Stimulated activated CD4-positive, alpha-beta T cell treated with anti-CD3 and anti-CD28 coated beads, Interleukin-2, amount 100 ng/mL, for 4 hours (primary cell): ENCODE measurements at regions not wholly inside any gene's neighbourhood (a gene's known extent, or its start where the extent isn't known, plus 50 kb on each side); places are given as distances from the start of the nearest gene placed in this dataset.

Experiments
- DNase-seq: peaks from one replicate; pipeline ENCODE4 v3.0.0-alpha.2; 2020; ENCODE audit warnings: low read depth

DNA sequence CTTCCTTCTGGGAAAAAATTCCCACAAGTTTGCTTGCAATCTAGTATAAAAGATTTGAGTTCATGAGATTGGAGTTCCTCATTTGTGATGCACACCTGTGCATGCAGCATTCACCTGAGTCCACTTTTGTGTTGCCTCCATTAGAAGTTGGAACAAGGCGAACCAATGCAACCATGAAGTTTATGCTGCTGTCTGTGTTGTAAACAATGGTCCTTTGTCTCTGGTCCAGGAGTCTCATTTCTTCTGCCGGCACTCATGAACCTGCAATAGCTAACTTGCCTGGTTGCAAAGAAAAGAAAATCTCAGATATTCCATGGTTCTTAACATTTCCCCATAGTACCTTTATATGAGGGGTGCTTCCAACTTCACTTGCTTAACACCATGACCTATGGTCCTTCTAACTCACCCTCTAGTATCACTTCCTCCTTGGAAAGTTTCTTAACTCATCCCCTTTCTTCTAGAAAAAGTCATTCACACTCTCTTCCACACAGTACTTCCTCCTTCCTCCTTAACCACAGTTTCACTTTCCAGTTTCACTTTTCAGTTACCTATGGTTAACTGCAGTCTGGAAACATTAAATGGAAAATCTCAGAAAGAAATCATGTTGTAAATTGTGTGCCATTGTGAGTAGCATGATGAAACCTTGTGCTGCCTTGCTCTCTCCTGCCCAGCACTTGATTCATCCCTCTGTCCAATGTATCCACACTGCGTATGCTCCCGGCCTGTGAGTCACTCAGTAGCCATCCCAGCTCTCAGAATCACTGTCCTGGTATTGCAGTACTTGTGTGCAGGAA, 128.8 kb upstream of the TRIB2 start:
- DNase-seq, result no peak

DNA sequence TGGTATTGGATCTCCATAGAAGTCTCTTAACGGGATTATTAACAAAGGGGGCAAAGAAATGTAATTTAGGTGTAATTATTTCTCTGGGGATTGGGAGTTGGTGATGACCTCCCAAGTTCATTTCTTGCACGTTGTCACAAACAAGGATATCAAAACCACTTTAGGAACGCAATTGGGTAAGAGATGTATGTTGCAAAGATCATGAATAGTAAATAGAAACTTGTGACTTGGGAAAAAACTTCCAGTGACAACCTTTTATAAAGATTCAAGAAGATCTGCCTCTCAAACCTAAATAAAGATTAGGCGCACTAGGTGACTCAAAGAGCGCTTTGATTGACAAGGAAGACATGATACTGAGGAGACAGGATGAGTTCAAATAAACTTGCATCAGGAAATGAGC, 127.8 kb upstream of the TRIB2 start:
- DNase-seq, result no peak

- DNase-seq, result no peak
Observed at GRCh38 chr2:12589802-12590320, 126.9 kb upstream of the TRIB2 start.

- DNase-seq, result no peak
Observed at GRCh38 chr2:12592296-12592695, 124.4 kb upstream of the TRIB2 start.

- no peak for DNase-seq
Observed at GRCh38 chr2:12594590-12594989, 122.1 kb upstream of the TRIB2 start.

DNA sequence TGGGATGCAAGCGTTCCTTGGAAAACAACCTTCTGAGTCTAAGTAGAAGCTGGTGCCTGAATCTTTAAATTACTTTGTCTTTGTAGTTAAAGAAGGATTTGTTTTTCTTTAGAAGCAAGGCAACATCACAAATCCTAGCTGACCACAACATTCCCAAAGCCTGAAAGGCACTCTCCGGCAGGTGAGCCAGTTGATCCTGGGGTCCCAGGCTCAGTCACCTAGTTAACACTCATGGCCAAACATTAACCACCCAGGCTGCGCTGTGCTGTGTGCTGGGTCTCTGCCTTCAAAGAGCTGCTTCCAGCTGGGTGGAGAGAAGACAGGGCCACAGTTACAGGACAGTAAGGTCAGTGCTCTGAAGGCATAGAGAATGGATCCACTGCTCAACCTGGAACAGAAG, 120.0 kb upstream of the TRIB2 start:
- no peak for DNase-seq

DNA sequence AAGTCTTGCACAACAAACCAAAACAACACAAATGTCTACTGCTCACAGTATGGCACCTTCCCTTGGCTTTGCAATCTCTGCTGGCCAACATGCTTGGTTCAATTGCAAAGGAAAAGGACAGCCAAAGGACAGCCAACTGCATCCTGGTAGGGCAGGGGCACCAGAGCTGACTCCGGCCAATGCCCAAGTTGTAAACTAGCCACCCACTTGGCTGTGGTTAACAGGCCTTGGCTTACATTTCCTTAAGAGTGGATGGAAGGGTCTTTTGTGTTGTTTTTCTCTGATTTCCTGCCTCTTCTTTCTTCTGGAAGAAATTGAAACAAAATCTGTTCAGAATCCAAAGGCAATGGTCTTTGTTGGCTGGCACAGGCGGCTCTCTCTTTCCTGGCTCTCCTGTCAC, 119.1 kb upstream of the TRIB2 start:
- DNase-seq, result no peak

DNA sequence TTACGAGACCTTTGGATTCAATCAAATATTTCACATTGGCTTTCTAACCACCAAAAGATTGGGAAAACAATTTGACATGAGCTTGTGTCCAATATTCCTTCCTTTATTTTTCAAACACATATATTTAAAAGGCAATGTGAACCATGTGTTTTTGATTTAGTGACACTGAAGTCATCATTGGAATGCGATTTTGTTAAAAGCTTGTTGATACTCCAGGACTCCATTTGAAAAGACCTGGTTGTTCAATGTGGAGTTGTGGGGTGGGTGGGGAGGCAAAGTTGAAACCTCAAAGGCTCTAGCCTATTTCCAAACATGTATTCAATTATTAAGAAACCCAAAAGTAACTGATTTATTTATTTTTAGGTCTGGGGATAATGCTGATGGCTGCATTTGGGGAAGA, 114.1 kb upstream of the TRIB2 start:
- no peak for DNase-seq

DNA sequence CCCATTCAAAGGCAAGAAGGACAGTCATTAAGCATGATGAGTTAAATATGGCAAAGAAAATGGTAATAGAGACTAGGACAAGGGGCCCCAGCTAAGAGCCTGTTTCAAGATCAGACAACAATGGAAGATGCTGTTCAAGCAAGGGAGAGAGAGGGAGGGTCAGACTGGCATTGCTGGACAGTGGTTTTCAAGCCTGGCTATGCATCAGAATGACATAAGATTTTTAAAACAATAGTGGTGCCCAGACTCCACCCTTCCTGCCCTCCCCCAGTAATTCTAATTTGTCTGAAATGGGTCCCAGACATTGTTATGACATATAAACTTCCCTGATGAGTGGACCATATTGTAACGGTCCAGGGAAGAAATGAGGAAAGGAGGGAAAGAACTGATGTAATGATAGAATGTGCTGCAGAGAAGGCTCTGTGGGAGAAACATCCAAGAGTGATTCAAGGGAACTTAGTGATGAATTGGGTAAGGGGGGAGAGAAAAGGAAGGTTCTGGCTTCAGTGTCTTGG, 112.9 kb upstream of the TRIB2 start:
- DNase-seq, result no peak

- no peak for DNase-seq
Observed at GRCh38 chr2:12604341-12604740, 112.4 kb upstream of the TRIB2 start.

- no peak for DNase-seq
Observed at GRCh38 chr2:12605366-12605765, 111.4 kb upstream of the TRIB2 start.

GRCh38 chr2:12605936-12606335, 110.8 kb upstream of the TRIB2 start:
- no peak for DNase-seq

DNA sequence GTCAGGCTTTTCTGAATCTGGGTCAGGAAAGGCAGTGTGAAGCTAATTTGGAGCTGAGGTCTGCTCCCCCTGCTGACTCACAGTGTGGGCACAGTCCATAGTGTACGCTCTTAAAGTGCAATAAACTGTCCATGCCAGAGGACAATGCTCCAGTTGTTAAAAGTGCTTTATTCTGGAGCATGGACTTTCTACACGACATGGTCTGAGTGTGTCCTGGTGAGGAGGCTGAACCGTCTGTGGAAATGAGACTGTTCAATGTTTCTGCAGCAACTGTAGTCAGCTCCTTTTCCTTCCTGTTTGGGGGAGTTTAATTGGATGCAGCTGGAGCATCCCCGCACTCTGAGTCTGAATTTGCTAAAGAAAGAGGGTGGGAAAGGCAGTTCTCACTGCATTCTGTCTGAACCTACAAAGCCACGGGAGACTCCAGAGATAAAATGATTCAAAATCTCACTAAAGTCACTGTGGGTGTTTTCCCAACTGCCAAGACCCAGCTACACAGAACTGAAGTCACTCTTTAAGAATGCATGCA, 110.2 kb upstream of the TRIB2 start:
- no peak for DNase-seq

GRCh38 chr2:12607971-12608370, 108.8 kb upstream of the TRIB2 start:
- DNase-seq, result no peak

DNA sequence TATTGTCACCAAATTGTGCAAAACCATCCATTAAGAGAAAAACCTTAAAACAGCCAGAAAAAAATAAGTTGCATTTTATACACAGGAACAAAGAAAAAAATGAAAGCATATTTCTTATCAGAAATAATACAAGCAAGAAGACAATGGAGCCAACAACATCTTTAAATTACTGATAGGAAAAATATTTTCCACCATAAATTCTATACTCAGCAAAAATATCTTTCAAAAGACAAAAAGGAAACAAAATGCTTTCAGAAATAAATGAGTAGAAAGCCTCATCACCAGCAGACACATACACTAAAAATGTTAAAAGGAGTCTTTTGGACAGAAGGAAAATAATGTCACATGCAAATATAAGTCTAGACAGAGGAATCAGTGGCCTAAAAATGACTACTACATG, 106.4 kb upstream of the TRIB2 start:
- no peak for DNase-seq

GRCh38 chr2:12612168-12612567, 104.6 kb upstream of the TRIB2 start:
- DNase-seq, result no peak

- DNase-seq, result no peak
Observed at GRCh38 chr2:12612671-12613070, 104.1 kb upstream of the TRIB2 start.

GRCh38 chr2:12613137-12613835, 103.5 kb upstream of the TRIB2 start:
- DNase-seq, result no peak

GRCh38 chr2:12615509-12615908, 101.2 kb upstream of the TRIB2 start:
- no peak for DNase-seq

DNA sequence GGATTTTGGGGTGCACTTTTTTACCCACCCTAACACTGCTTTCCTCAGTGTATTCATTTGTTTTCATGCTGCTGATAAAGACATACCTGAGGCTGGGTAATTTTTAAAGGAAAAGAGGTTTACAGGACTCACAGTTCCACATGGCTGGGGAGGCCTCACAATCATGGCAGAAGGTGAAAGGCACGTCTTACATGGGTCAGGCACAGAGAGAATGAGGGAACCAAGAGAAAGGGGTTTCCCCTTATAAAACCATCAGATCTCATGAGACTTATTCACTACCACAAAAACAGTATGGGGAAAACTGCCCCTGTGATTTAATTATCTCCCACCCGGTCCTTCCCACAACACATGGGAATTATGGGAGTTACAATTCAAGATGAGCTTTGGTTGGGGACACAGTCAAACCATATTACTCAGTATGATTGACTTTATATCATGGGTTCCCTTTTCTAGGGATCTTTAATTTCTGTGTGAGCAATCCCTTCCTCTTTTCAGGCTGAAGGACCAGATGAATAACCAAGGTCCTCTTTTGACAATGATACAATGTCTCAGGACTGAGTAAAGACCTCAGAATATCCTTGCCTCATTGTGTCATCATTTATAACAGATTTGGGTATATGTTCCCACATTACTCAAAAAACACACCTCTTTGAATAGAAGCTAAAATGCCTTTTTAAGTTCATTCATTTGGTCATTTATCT, 100.1 kb upstream of the TRIB2 start:
- DNase-seq, result no peak

GRCh38 chr2:12617366-12617765, 99.4 kb upstream of the TRIB2 start:
- no peak for DNase-seq

DNA sequence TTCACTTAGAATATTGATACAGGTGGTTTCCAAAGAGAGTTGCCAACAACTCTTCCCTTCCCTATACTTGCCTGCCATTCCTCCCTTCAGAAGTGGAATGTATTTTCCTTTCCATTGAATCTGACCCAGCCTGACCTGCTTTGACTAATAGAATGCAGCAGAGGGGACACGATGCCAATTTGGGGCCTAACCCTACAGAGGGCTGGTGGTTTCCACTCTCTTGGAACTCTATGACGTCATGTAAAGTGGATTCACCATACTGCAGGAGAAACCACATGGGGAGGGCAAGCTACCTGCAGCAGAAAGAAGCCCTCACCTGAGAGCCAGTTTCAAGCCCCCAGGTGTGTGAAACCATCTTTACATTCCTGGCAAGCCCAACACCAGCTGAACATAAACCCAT, 98.9 kb upstream of the TRIB2 start:
- DNase-seq, result no peak
